KMS-11 (cell line): ENCODE measurements at regions not wholly inside any gene's neighbourhood (a gene's known extent, or its start where the extent isn't known, plus 50 kb on each side); places are given as distances from the start of the nearest gene placed in this dataset.

Source experiments
- H2AFZ ChIP-seq: fragments of 200-600 bp; sonication (generic); 2 replicates; pipeline ENCODE4 v1.6.1; 2016; ENCODE audit warnings: antibody characterized with exemption, mixed run types, low read depth
- H3K27ac ChIP-seq: fragments of 200-600 bp; sonication (generic); 2 replicates; pipeline ENCODE4 v1.6.1; 2016; ENCODE audit warnings: mild to moderate bottlenecking, mixed run types
- H3K27me3 ChIP-seq: fragments of 200-600 bp; sonication (generic); 2 replicates; pipeline ENCODE4 v1.6.1; 2017; ENCODE audit warnings: mild to moderate bottlenecking, low read depth, mixed run types, moderate library complexity; ENCODE audit not compliant: insufficient read depth
- H3K36me3 ChIP-seq: fragments of 200-600 bp; sonication (generic); 2 replicates; pipeline ENCODE4 v1.6.1; 2017; ENCODE audit warnings: mild to moderate bottlenecking, mixed run types; ENCODE audit not compliant: insufficient read depth
- H3K4me1 ChIP-seq: fragments of 200-600 bp; sonication (generic); 2 replicates; pipeline ENCODE4 v1.6.1; 2016; ENCODE audit warnings: mild to moderate bottlenecking, low read depth, mixed run types; ENCODE audit not compliant: poor library complexity, severe bottlenecking
- H3K4me2 ChIP-seq: fragments of 200-600 bp; sonication (generic); 2 replicates; pipeline ENCODE4 v1.7.0; 2016; ENCODE audit warnings: mild to moderate bottlenecking, mixed run types
- H3K4me3 ChIP-seq: fragments of 200-600 bp; sonication (generic); IDR thresholded peaks from 2 replicates; pipeline ENCODE4 v1.6.1; 2017; ENCODE audit warnings: low read depth, low read length, mixed read lengths; ENCODE audit not compliant: insufficient read depth
- H3K79me2 ChIP-seq: fragments of 200-600 bp; sonication (generic); 2 replicates; pipeline ENCODE4 v1.6.1; 2016; ENCODE audit warnings: low read depth, mixed run types; ENCODE audit not compliant: insufficient read depth
- H3K9ac ChIP-seq: fragments of 200-600 bp; sonication (generic); 2 replicates; pipeline ENCODE4 v1.6.1; 2016; ENCODE audit warnings: mild to moderate bottlenecking, mixed run types
- H4K20me1 ChIP-seq: fragments of 200-600 bp; sonication (generic); 2 replicates; pipeline ENCODE4 v1.6.1; 2016; ENCODE audit warnings: mild to moderate bottlenecking, mixed run types; ENCODE audit not compliant: insufficient read depth
- TF ChIP-seq, protein P1 (sequence below): fragments of 200-600 bp; sonication (generic); conservative IDR thresholded peaks from 2 replicates; pipeline ENCODE4 v1.6.1; 2017; ENCODE audit warnings: low read depth, mild to moderate bottlenecking, antibody characterized with exemption, low read length, moderate library complexity, mixed read lengths

DNA sequence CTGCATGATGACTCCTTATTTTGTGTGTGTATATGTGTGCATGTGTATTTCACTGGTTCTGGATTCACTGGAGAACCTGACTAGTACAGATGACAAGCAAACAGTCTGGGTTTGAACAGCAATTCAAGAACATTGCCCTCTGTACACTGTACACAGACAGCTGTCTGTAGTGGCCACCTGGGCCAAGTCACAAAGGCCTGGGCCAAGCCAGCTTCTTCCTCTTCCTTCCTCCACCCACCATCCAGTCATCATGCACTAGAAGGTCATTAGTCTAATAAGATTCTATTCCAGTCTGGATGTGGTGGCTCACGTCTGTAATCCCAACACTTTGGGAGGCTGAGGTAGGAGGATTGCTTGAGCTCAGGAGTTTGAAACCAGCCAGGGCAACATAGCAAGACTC, 155.9 kb downstream of the ELAVL4 start:
- TF ChIP-seq, protein P1, sequence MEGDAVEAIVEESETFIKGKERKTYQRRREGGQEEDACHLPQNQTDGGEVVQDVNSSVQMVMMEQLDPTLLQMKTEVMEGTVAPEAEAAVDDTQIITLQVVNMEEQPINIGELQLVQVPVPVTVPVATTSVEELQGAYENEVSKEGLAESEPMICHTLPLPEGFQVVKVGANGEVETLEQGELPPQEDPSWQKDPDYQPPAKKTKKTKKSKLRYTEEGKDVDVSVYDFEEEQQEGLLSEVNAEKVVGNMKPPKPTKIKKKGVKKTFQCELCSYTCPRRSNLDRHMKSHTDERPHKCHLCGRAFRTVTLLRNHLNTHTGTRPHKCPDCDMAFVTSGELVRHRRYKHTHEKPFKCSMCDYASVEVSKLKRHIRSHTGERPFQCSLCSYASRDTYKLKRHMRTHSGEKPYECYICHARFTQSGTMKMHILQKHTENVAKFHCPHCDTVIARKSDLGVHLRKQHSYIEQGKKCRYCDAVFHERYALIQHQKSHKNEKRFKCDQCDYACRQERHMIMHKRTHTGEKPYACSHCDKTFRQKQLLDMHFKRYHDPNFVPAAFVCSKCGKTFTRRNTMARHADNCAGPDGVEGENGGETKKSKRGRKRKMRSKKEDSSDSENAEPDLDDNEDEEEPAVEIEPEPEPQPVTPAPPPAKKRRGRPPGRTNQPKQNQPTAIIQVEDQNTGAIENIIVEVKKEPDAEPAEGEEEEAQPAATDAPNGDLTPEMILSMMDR: no peak
- no peaks in the 10 kb centered on the region for H3K36me3 ChIP-seq

DNA sequence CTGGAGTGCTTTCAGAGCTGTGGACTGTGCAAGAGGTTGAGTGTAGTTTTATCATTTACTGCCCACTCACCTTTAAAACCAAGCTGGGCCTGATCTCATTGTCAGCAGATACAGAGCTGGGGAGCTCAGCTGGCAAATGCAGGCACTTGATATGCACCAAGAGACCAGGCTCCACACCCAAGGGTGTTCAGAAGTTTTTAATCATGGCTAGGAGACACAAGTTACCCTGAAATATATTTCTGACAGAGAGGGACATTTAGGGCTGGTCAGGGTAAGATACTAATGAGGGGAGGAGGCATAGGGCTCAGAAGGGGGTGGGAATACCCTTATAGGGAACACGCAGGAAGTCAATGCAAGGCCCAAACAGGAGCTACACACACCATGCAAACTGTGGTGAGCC, 153.7 kb downstream of the ELAVL4 start:
- H3K4me1 ChIP-seq: no peaks in the 10 kb centered on the region
- no peak overlapping the region for H3K9ac ChIP-seq
- no peak overlapping the region for H3K4me3 ChIP-seq
- H3K27me3 ChIP-seq: no peaks in the 10 kb centered on the region
- no peaks in the 10 kb centered on the region for H3K79me2 ChIP-seq
- no peak overlapping the region for H2AFZ ChIP-seq
- TF ChIP-seq, protein P1: no peak
- no peaks in the 10 kb centered on the region for H4K20me1 ChIP-seq
- H3K4me2 ChIP-seq: no peak overlapping the region
- no peak overlapping the region for H3K27ac ChIP-seq
- H3K36me3 ChIP-seq: no peaks in the 10 kb centered on the region

More for the DNA sequence above, 155.9 kb downstream of the ELAVL4 start:
- H4K20me1 ChIP-seq: no peaks in the 10 kb centered on the region
- H3K4me1 ChIP-seq: no peaks in the 10 kb centered on the region
- H3K4me3 ChIP-seq: no peak overlapping the region
- no peak overlapping the region for H2AFZ ChIP-seq
- H3K27ac ChIP-seq: no peak overlapping the region
- H3K9ac ChIP-seq: no peak overlapping the region
- no peak overlapping the region for H3K4me2 ChIP-seq
- H3K27me3 ChIP-seq: no peaks in the 10 kb centered on the region
- no peaks in the 10 kb centered on the region for H3K79me2 ChIP-seq

DNA sequence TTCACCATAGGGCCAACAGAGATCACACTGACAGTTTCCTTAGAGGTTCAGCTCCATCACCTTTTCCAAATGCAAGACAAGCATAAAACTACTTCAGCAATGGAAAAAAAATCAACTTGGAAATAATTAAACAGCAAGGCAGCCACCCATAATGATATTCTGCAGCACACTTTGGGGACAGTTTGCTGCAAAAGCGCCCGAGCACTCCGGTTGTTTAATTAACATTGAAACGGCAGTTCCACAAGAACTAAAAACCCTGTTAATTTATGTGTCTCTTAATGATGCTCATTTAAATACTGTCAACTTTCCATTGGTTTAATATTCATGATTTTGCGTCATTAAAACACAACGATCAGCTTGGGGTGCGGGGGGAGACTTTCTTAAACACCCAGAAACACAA, 153.2 kb downstream of the ELAVL4 start:
- Histone ChIP-seq H4K20me1 (no peaks in the 10 kb centered on the region), H3K36me3 (no peaks in the 10 kb centered on the region), H3K4me2 (no peak overlapping the region), H3K4me3 (no peak overlapping the region), H3K9ac (no peak overlapping the region), H3K27me3 (no peaks in the 10 kb centered on the region), H2AFZ (no peak overlapping the region), H3K79me2 (no peaks in the 10 kb centered on the region), H3K4me1 (no peaks in the 10 kb centered on the region), H3K27ac (no peak overlapping the region)
- TF ChIP-seq, protein P1: no peak

DNA sequence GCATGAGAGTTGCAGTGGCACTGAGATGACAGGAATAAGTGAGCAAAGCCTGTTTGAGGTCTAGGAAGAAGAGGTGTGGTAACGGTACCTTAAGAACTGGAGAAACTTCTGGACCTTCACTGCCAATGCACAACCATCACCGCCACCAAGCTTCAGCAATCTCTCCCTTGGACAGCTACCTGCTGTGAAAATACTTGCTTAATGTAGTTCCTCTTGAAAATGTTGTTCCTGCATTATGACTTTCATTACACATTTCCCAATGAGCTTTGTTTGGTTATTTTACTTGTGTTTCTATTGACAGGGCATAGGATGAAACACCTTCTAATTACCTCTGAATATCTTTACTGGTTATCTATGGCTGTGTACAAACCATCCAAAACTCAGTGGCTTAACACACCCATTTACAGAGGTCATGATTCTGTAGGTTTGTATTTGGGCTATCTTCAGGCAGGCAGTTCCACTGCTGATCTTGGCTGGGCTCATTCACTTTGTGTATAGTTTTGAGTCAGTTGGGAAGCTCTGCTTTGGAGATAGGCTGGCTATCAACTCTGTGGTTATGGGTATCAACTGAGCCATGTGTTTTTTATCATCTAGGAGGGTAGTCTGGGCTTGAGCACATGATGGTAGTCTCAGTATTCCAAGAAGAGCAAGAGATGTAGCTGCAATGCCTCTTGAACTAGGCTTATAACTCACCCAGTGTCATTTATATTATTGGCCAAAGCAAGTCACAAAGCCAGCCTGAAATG, 149.4 kb downstream of the ELAVL4 start:
- no peaks in the 10 kb centered on the region for H3K4me1 ChIP-seq
- H3K79me2 ChIP-seq: no peaks in the 10 kb centered on the region
- no peak overlapping the region for H3K27ac ChIP-seq
- H3K27me3 ChIP-seq: no peaks in the 10 kb centered on the region
- no peak overlapping the region for H2AFZ ChIP-seq
- H3K9ac ChIP-seq: no peak overlapping the region
- no peak overlapping the region for H3K4me2 ChIP-seq
- no peaks in the 10 kb centered on the region for H4K20me1 ChIP-seq
- TF ChIP-seq, protein P1: no peak
- no peaks in the 10 kb centered on the region for H3K36me3 ChIP-seq
- H3K4me3 ChIP-seq: no peak overlapping the region
